ENCODE measurements at regions not wholly inside any gene's neighbourhood (a gene's known extent, or its start where the extent isn't known, plus 50 kb on each side); places are given as distances from the start of the nearest gene placed in this dataset.

GRCh38 chr11:36985562-36985961 lies 387.5 kb upstream of the RAG2 start:
- Histone ChIP-seq H3K4me1 (no peaks in the 10 kb centered on the region), H3K27ac (no peak overlapping the region), H3K9me3 (no peaks in the 10 kb centered on the region), H3K4me3 (replicated peaks in 1 of 3) (no peak overlapping the region), H3K27me3 (no peaks in the 10 kb centered on the region), H3K36me3 (no peaks in the 10 kb centered on the region)
- intact Hi-C loops (cut with DNase I) = no loop called here
- 75 to 82% methylated on average over 3 of the region's 3 CpGs for WGBS, 2 donors
- DNase-seq = no peak
- no peak for TF ChIP-seq POLR2A (IDR thresholded peaks at IDR 0.05)
- TF ChIP-seq, protein P1, sequence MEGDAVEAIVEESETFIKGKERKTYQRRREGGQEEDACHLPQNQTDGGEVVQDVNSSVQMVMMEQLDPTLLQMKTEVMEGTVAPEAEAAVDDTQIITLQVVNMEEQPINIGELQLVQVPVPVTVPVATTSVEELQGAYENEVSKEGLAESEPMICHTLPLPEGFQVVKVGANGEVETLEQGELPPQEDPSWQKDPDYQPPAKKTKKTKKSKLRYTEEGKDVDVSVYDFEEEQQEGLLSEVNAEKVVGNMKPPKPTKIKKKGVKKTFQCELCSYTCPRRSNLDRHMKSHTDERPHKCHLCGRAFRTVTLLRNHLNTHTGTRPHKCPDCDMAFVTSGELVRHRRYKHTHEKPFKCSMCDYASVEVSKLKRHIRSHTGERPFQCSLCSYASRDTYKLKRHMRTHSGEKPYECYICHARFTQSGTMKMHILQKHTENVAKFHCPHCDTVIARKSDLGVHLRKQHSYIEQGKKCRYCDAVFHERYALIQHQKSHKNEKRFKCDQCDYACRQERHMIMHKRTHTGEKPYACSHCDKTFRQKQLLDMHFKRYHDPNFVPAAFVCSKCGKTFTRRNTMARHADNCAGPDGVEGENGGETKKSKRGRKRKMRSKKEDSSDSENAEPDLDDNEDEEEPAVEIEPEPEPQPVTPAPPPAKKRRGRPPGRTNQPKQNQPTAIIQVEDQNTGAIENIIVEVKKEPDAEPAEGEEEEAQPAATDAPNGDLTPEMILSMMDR (IDR thresholded peaks at IDR 0.05) = no peak

DNA sequence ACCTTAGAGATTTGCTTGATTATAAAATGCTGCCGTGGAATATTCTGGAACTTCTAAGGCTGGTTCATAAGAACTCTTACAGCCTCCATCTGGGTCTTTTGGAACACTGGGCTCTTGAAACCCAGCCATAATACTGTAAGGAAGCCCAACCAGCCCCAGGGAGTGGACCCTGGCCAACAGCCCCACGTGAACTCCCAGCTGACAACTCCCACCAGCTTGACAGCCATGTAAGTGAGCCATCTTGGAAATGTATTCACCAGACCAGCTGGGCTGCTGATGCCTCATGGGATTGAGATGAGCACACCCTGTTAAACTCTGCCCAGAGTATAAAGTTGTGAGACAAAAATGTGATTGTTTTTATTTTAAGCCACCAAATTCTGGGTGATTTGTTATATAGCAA lies 378.7 kb upstream of the RAG2 start:
- WGBS, 2 donors = 61 to 74% methylated on average over 2 of the region's 2 CpGs
- Histone ChIP-seq H3K4me1 (no peaks in the 10 kb centered on the region), H3K27ac (no peak overlapping the region), H3K9me3 (no peaks in the 10 kb centered on the region), H3K27me3 (no peaks in the 10 kb centered on the region), H3K36me3 (no peaks in the 10 kb centered on the region), H3K4me3 (replicated peaks in 1 of 3) (no peak overlapping the region)
- intact Hi-C loops (cut with DNase I) = no loop called here
- DNase-seq = no peak
- TF ChIP-seq POLR2A (IDR thresholded peaks at IDR 0.05) = no peak
- TF ChIP-seq, protein P1 (IDR thresholded peaks at IDR 0.05) = no peak

- no peaks in the 10 kb centered on the region for H3K36me3 ChIP-seq
- intact Hi-C loops (cut with DNase I) = no loop called here
- no peaks in the 10 kb centered on the region for H3K4me1 ChIP-seq
- no peaks in the 10 kb centered on the region for H3K9me3 ChIP-seq
- no peak overlapping the region for H3K27ac ChIP-seq
- TF ChIP-seq POLR2A (IDR thresholded peaks at IDR 0.05) = no peak
- TF ChIP-seq, protein P1 (IDR thresholded peaks at IDR 0.05) = no peak
- H3K4me3 ChIP-seq (replicated peaks in 1 of 3) = no peak overlapping the region
- no peak for DNase-seq
- 98 to 100% methylated on average over 1 of the region's 1 CpG for WGBS, 2 donors
- no peaks in the 10 kb centered on the region for H3K27me3 ChIP-seq
These were observed 376.7 kb upstream of the RAG2 start for GRCh38 chr11:36974771-36975170.

- Histone ChIP-seq H3K36me3 (no peaks in the 10 kb centered on the region), H3K9me3 (no peaks in the 10 kb centered on the region), H3K4me1 (no peaks in the 10 kb centered on the region), H3K27ac (no peak overlapping the region), H3K4me3 (replicated peaks in 1 of 3) (no peak overlapping the region), H3K27me3 (no peaks in the 10 kb centered on the region)
- intact Hi-C loops (cut with DNase I) = no loop called here
- no peak for DNase-seq
- TF ChIP-seq, protein P1 (IDR thresholded peaks at IDR 0.05) = no peak
- TF ChIP-seq POLR2A (IDR thresholded peaks at IDR 0.05) = no peak
These were observed 355.9 kb upstream of the RAG2 start for GRCh38 chr11:36953976-36954375.

GRCh38 chr11:36948460-36949127 lies 350.6 kb upstream of the RAG2 start:
- no peak overlapping the region for H3K4me3 ChIP-seq (replicated peaks in 1 of 3)
- intact Hi-C loops (cut with DNase I) = no loop called here
- H3K36me3 ChIP-seq = no peaks in the 10 kb centered on the region
- WGBS, 2 donors = 44 to 53% methylated on average over 7 of the region's 7 CpGs
- no peak overlapping the region for H3K27ac ChIP-seq
- H3K27me3 ChIP-seq = no peaks in the 10 kb centered on the region
- H3K9me3 ChIP-seq = no peaks in the 10 kb centered on the region
- H3K4me1 ChIP-seq = no peaks in the 10 kb centered on the region
- no peak for TF ChIP-seq POLR2A (IDR thresholded peaks at IDR 0.05)
- TF ChIP-seq, protein P1 (IDR thresholded peaks at IDR 0.05) = no peak
- no peak for DNase-seq
